Transverse colon (tissue), 4 donors: ENCODE measurements at regions not wholly inside any gene's neighbourhood (a gene's known extent, or its start where the extent isn't known, plus 50 kb on each side); places are given as distances from the start of the nearest gene placed in this dataset.

ENCODE experiments used
- DNase-seq: peaks from one replicate; pipeline ENCODE4 v3.0.0-alpha.2; 2019
- H3K27ac ChIP-seq, 4 donors: fragments of 200-600 bp; sonication (generic); 2 replicates each; pipeline ENCODE4 v1.5.1; 2016 to 2018; ENCODE audit warnings: inconsistent platforms in 4 of 4
- H3K27me3 ChIP-seq: fragments of 200-600 bp; sonication (generic); 2 replicates; pipeline ENCODE4 v1.5.1; 2017; ENCODE audit warnings: inconsistent platforms
- H3K36me3 ChIP-seq, 4 donors: fragments of 200-600 bp; sonication (generic); 2 replicates each; pipeline ENCODE4 v1.5.1; 2017 to 2019; ENCODE audit warnings: inconsistent platforms in 4 of 4
- H3K4me1 ChIP-seq, 4 donors: fragments of 200-600 bp; sonication (generic); 2 replicates each; pipeline ENCODE4 v1.5.1; 2017 to 2020; ENCODE audit warnings: inconsistent platforms in 4 of 4
- H3K4me3 ChIP-seq, 4 donors: fragments of 200-600 bp; sonication (generic); 1 replicate in 1 of 4; 2 replicates in 3 of 4; pipeline versions ENCODE4 v1.5.1 to v1.6.1; 2017 to 2019; ENCODE audit warnings: inconsistent platforms in 4 of 4
- H3K9me3 ChIP-seq, 2 donors: fragments of 200-600 bp; sonication (generic); 2 replicates each; pipeline ENCODE4 v1.5.1; 2017 to 2019; ENCODE audit warnings: inconsistent platforms in 2 of 2
- EP300 ChIP-seq: sonication (generic); formaldehyde crosslinking; IDR thresholded peaks from one replicate; pipeline ENCODE4 v1.6.1; 2017; ENCODE audit warnings: antibody characterized with exemption, low read depth
- POLR2A ChIP-seq: fragments of 450-650 bp; IDR thresholded peaks from one replicate; pipeline ENCODE4 v1.6.1; 2016; ENCODE audit warnings: antibody characterized with exemption, mild to moderate bottlenecking, moderate library complexity
- POLR2AphosphoS5 ChIP-seq, 3 donors: sonication (generic); formaldehyde crosslinking; IDR thresholded peaks; one replicate each; pipeline ENCODE4 v1.6.1; 2016; ENCODE audit warnings: antibody characterized with exemption in 3 of 3
- WGBS, 2 donors: methylation state at CpG; one replicate each; pipeline ENCODE4 v1.1.5; 2018; ENCODE audit warnings: low coverage in 1 of 2; 5-methylcytosine and 5-hydroxymethylcytosine counted together
- in situ Hi-C, 4 donors: fragments of 200-750 bp; cut with MboI; loops; one replicate each; pipeline versions ENCODE4 v1.15.0 to v1.15.1; 2017; ENCODE audit warnings: low sequenced_read_pairs in 3 of 4, low pct_ligation_motif_present in 1 of 4, low pct_unique_long_range_greater_than_20kb in 1 of 4
- intact Hi-C: fragments of 100-400 bp; cut with DNase I; formaldehyde crosslinking; loops from one replicate; pipeline ENCODE4 v1.15.1; 2023; ENCODE audit warnings: low total_unique reads
- TF ChIP-seq, protein P1 (sequence below), 5 experiments: fragments of 200-600 bp in 3 of 5; fragments of 450-650 bp in 2 of 5; sonication (generic) in 3 of 5; IDR thresholded peaks; 1 replicate in 2 of 5; 2 replicates in 3 of 5; pipeline ENCODE4 v1.5.1; 2016 to 2017; ENCODE audit warnings: antibody characterized with exemption in 5 of 5, inconsistent platforms in 3 of 5, mild to moderate bottlenecking in 2 of 5, moderate library complexity in 1 of 5

DNA sequence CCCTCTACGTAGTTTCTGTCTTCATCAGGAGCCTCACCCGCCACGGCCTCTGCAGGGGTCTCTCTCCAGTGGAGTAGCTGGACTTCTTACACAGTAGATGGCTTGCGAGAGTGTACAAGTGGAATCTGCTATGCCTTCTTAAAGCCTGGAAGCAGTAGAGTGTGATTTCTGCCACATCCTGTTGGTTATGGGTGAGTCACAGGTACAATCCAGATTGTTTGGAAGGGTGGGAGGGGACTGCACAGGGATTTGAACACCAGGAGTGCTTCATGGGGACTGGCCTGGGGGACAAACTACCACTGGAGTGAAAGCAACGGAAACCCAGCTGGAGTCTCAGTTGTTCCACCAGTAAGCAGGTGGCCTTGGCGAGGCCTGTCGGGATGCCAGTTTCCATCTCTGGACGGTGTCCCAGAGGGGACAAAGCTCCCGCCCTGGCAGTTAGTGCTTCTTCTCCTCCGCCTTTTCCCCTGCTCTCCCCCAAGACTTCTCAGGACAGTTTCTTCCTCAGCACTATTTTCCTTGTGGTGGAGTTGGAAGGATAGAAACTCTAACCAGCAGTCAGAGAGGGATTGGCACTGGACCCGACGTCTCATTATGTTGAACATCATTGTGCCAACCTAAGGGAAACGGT lies 85.0 kb upstream of the RCN1 start:
- no peaks in the 10 kb centered on the region for H3K36me3 ChIP-seq
- DNase-seq = no peak
- peaks cover 23% of the 10 kb centered on the region for H3K27me3 ChIP-seq
- TF ChIP-seq, protein P1, sequence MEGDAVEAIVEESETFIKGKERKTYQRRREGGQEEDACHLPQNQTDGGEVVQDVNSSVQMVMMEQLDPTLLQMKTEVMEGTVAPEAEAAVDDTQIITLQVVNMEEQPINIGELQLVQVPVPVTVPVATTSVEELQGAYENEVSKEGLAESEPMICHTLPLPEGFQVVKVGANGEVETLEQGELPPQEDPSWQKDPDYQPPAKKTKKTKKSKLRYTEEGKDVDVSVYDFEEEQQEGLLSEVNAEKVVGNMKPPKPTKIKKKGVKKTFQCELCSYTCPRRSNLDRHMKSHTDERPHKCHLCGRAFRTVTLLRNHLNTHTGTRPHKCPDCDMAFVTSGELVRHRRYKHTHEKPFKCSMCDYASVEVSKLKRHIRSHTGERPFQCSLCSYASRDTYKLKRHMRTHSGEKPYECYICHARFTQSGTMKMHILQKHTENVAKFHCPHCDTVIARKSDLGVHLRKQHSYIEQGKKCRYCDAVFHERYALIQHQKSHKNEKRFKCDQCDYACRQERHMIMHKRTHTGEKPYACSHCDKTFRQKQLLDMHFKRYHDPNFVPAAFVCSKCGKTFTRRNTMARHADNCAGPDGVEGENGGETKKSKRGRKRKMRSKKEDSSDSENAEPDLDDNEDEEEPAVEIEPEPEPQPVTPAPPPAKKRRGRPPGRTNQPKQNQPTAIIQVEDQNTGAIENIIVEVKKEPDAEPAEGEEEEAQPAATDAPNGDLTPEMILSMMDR (IDR thresholded peaks at IDR 0.05) = no peak
- TF ChIP-seq POLR2AphosphoS5 (IDR thresholded peaks at IDR 0.05) (no peak), EP300 (no peak), POLR2A (no peak)
- H3K27ac ChIP-seq = no peak overlapping the region
- intact Hi-C loops = no loop called here
- no peak overlapping the region for H3K4me3 ChIP-seq
- no peaks in the 10 kb centered on the region for H3K9me3 ChIP-seq
- WGBS, 2 donors = 90 to 92% methylated on average over 9 to 13 of the region's 13 CpGs
- in situ Hi-C loops = no loop called here
- H3K4me1 ChIP-seq = no peaks in the 10 kb centered on the region

DNA sequence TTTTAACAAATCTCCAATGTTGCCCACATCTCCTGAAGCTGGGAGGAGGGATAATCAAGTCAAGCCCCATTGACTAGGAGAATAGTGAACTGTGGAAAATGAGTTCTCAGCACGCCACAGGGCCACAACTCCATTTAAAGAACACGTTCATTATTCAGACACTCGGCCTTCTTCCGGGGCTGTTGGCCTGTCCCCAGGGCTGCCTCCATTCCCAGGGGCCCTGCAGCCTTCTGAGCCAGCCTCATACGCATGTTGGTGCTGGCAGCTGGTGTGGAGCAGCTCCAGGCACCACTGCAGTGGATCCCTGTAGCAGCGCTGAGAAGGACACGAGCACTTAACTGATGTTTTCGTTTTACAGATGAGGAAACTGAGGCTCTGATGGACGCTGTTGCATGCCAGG lies 87.5 kb upstream of the RCN1 start:
- in situ Hi-C loops = no loop called here

DNA sequence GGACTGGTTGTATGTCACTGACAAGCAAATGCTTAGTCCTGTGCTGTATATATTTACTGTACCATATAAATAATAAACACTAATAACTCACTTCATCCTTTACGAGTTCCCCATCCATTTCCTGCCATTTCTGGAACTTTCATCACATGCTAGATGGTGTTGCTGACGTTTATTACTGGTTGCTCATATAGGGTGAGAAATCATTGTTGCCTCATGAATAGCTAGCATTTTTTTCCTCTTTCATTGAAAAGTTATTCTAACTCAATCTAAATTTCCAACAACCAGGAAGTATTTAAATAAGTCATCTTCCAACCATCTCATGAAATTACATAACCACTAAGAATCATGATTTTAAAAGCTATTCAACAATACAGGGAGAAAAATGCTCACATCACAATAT lies 88.6 kb upstream of the RCN1 start:
- in situ Hi-C loops = no loop called here
- WGBS, 2 donors = 48 to 52% methylated on average over 2 of the region's 2 CpGs
- Histone ChIP-seq H3K4me3 (no peak overlapping the region), H3K36me3 (no peaks in the 10 kb centered on the region), H3K27me3 (peaks cover 6% of the 10 kb centered on the region), H3K9me3 (no peaks in the 10 kb centered on the region), H3K27ac (no peak overlapping the region), H3K4me1 (no peaks in the 10 kb centered on the region)
- no peak for DNase-seq
- intact Hi-C loops = no loop called here
- TF ChIP-seq EP300 = no peak
- TF ChIP-seq, protein P1 (IDR thresholded peaks at IDR 0.05) = no peak

More for the DNA sequence above, 87.5 kb upstream of the RCN1 start:
- 65% methylated on average over 9 of the region's 9 CpGs; no CpG with 5 or more reads in 1 of the 2 donors for WGBS, 2 donors
- Histone ChIP-seq H3K36me3 (no peaks in the 10 kb centered on the region), H3K9me3 (no peaks in the 10 kb centered on the region), H3K27me3 (peaks cover 13% of the 10 kb centered on the region), H3K4me3 (no peak overlapping the region), H3K4me1 (no peaks in the 10 kb centered on the region), H3K27ac (no peak overlapping the region)
- intact Hi-C loops = no loop called here
- DNase-seq = no peak
- TF ChIP-seq EP300 (no peak), POLR2A (no peak)

DNA sequence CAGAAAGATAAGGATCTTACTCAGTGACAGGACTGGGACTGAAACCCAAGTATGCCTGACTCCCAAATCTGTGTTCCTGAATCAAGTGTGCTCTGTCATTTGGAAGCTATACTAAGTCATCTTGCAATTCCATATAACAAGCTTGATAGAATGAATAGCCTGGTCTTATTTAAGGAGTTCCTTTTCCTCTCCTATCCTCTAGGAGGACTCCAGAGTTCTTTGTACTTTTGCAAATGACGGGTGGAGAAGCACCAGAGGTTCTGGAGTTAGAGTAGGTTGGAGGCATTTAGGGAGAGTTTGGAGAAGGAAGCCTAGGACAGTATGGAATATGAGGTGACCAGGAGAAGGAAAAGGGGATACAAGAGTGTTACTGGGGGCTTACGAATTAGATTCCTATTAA lies 92.9 kb upstream of the RCN1 start:
- H3K9me3 ChIP-seq = no peaks in the 10 kb centered on the region
- H3K27ac ChIP-seq = no peak overlapping the region
- no peaks in the 10 kb centered on the region for H3K36me3 ChIP-seq
- H3K27me3 ChIP-seq = no peaks in the 10 kb centered on the region
- 52 to 62% methylated on average over 2 of the region's 2 CpGs for WGBS, 2 donors
- H3K4me1 ChIP-seq = no peaks in the 10 kb centered on the region
- TF ChIP-seq POLR2A = no peak
- intact Hi-C loops (no loop called here), in situ Hi-C loops (no loop called here)
- H3K4me3 ChIP-seq = no peak overlapping the region
- no peak for DNase-seq

DNA sequence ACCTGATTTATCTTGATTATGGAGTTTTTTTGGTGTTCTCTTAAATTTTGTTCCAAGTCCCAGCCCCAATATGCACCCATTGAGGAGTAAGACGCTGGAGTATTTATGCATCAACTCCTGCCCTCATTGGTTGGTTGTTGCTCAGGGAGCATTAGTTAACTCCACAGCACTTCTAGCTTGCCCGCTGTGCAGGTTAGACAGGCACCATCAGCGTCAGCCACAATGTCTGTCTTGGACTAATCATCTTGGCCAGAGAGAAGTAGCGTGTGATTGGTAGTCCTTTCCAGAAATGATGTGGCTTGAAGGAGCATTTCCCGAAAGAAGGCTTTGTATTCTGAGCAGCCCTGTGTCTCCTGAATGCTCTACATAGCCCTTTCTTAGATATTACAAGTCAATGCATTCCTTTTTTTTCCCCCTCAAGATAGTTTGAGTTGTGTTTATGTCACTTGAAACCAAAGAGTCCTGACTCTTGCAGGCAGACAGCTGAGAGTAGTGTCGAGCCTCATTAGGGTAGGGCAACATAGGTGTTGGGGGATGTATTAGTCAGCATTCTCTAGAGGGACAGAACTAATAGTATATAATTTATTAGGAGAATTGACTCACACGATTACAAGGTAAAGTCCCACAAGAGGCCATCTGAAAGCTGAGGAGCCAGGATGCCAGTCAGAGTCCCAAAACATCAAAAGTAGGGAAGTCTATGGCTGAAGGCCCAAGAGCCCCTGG lies 94.6 kb upstream of the RCN1 start:
- no peaks in the 10 kb centered on the region for H3K36me3 ChIP-seq
- no peak overlapping the region for H3K27ac ChIP-seq
- H3K9me3 ChIP-seq = no peaks in the 10 kb centered on the region
- intact Hi-C loops = no loop called here
- TF ChIP-seq POLR2A (no peak), EP300 (no peak), POLR2AphosphoS5 (IDR thresholded peaks at IDR 0.05) (no peak)
- TF ChIP-seq, protein P1 (IDR thresholded peaks at IDR 0.05) = no peak
- in situ Hi-C loops = no loop called here
- no peak for DNase-seq
- WGBS, 2 donors = 75 to 77% methylated on average over 2 to 7 of the region's 7 CpGs
- H3K4me1 ChIP-seq = no peaks in the 10 kb centered on the region
- no peak overlapping the region for H3K4me3 ChIP-seq
- no peaks in the 10 kb centered on the region for H3K27me3 ChIP-seq
